Neural progenitor cell (in vitro differentiated cells): ENCODE measurements at regions not wholly inside any gene's neighbourhood (a gene's known extent, or its start where the extent isn't known, plus 50 kb on each side); places are given as distances from the start of the nearest gene placed in this dataset.

ENCODE experiments used
- CTCF ChIP-seq: fragments of 200-600 bp; sonication (generic); IDR thresholded peaks from 2 replicates; pipeline ENCODE4 v1.5.1; 2017; ENCODE audit warnings: antibody characterized with exemption, mild to moderate bottlenecking
- EZH2 ChIP-seq: fragments of 200-600 bp; sonication (generic); IDR thresholded peaks from 2 replicates; pipeline ENCODE4 v1.6.1; 2017; ENCODE audit warnings: antibody characterized with exemption, mild to moderate bottlenecking, moderate library complexity
- EZH2phosphoT487 ChIP-seq: fragments of 200-600 bp; sonication (generic); IDR thresholded peaks from 2 replicates; pipeline ENCODE4 v1.6.1; 2017; ENCODE audit warnings: antibody characterized with exemption

GRCh38 chr1:200265104-200265503, 144.7 kb downstream of the ZNF281 start:
- TF ChIP-seq CTCF (no peak), EZH2phosphoT487 (no peak), EZH2 (no peak)
